ENCODE measurements at regions not wholly inside any gene's neighbourhood (a gene's known extent, or its start where the extent isn't known, plus 50 kb on each side); places are given as distances from the start of the nearest gene placed in this dataset.

DNA sequence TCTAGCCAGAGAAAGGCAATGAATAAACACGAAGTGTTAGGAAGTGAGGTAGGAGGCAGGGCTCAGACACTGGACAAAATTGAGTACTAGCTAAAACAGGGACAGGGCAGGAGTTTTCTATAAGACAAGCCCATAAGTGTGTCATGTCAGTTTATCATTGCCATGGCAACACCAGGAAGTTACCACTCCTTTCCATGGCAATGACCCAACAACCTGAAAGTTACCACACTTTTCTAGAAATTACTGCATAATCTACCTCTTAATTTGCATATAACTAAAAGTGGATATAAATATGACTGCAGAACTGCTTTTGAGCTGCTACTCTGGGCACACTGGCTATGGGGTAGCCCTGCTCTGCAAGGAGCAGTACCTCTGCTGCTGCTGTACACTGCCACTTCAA lies 442.5 kb upstream of the COX7C start:
- no peaks in the 10 kb centered on the region for H3K9me3 ChIP-seq
- H3K4me3 ChIP-seq: no peak overlapping the region
- H3K4me1 ChIP-seq: no peaks in the 10 kb centered on the region
- no peak for DNase-seq (ENCODE audit: low spot score in 2 of 2)
- TF ChIP-seq, protein P1, sequence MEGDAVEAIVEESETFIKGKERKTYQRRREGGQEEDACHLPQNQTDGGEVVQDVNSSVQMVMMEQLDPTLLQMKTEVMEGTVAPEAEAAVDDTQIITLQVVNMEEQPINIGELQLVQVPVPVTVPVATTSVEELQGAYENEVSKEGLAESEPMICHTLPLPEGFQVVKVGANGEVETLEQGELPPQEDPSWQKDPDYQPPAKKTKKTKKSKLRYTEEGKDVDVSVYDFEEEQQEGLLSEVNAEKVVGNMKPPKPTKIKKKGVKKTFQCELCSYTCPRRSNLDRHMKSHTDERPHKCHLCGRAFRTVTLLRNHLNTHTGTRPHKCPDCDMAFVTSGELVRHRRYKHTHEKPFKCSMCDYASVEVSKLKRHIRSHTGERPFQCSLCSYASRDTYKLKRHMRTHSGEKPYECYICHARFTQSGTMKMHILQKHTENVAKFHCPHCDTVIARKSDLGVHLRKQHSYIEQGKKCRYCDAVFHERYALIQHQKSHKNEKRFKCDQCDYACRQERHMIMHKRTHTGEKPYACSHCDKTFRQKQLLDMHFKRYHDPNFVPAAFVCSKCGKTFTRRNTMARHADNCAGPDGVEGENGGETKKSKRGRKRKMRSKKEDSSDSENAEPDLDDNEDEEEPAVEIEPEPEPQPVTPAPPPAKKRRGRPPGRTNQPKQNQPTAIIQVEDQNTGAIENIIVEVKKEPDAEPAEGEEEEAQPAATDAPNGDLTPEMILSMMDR (IDR thresholded peaks at IDR 0.05): no peak
- TF ChIP-seq POLR2A (IDR thresholded peaks at IDR 0.05): no peak
- TF ChIP-seq EP300 (IDR thresholded peaks at IDR 0.05): no peak
- no peak for TF ChIP-seq POLR2AphosphoS5 (IDR thresholded peaks at IDR 0.05)
- 44% methylated on average over 1 of the region's 1 CpG for WGBS
- H3K27me3 ChIP-seq: no peaks in the 10 kb centered on the region
- no peaks in the 10 kb centered on the region for H3K36me3 ChIP-seq
- H3K27ac ChIP-seq: no peak overlapping the region

DNA sequence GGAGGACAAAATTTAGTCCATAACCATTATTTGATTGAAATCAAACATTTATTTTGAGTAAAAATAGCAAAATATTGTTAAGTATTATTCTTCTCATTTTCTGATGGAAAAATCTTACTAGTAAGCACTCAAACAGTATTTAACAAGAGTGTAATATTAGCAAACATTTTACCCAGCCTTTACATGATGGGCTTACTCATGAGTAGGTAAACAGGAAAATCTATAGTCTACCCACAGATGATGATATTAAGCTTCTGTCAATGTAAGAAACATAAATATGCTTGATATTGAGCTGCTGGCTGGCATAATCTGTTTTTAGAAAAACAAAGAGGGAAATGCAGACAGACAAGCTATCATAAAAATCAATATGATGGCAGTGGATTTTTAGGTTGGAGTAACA lies 418.5 kb upstream of the COX7C start:
- no peak for TF ChIP-seq POLR2A (IDR thresholded peaks at IDR 0.05)
- TF ChIP-seq, protein P1 (IDR thresholded peaks at IDR 0.05): no peak
- no peak for TF ChIP-seq POLR2AphosphoS5 (IDR thresholded peaks at IDR 0.05)
- TF ChIP-seq EP300 (IDR thresholded peaks at IDR 0.05): no peak
- Histone ChIP-seq H3K27me3 (no peaks in the 10 kb centered on the region), H3K9me3 (no peaks in the 10 kb centered on the region), H3K36me3 (no peaks in the 10 kb centered on the region), H3K4me1 (no peaks in the 10 kb centered on the region), H3K4me3 (no peak overlapping the region), H3K27ac (no peak overlapping the region)
- no peak for DNase-seq (ENCODE audit: low spot score in 2 of 2)

DNA sequence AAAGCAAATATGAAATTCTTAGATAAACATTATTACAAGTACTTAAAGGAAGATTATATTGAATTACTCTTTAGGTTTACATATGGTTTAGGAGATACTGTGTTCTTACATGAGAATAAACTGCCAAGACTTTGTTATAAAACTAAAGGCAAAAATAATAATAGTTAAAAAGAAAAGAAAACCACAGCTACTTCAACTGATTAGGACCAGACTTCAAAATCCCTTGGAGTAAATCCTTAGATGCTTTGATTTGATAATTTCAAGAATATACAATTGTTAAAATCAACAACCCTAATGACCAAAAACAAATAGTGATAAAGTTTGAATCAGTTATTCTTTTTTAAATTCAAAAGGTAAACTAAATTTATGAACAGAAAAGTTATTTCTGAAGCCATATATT lies 389.6 kb upstream of the COX7C start:
- no peaks in the 10 kb centered on the region for H3K27me3 ChIP-seq
- no peak overlapping the region for H3K4me3 ChIP-seq
- DNase-seq (ENCODE audit: low spot score in 2 of 2): no peak
- TF ChIP-seq, protein P1 (IDR thresholded peaks at IDR 0.05): no peak
- no peak for TF ChIP-seq EP300 (IDR thresholded peaks at IDR 0.05)
- TF ChIP-seq POLR2A (IDR thresholded peaks at IDR 0.05): no peak
- TF ChIP-seq POLR2AphosphoS5 (IDR thresholded peaks at IDR 0.05): no peak
- no peak overlapping the region for H3K27ac ChIP-seq
- no peaks in the 10 kb centered on the region for H3K36me3 ChIP-seq
- H3K9me3 ChIP-seq: no peaks in the 10 kb centered on the region
- no peaks in the 10 kb centered on the region for H3K4me1 ChIP-seq

DNA sequence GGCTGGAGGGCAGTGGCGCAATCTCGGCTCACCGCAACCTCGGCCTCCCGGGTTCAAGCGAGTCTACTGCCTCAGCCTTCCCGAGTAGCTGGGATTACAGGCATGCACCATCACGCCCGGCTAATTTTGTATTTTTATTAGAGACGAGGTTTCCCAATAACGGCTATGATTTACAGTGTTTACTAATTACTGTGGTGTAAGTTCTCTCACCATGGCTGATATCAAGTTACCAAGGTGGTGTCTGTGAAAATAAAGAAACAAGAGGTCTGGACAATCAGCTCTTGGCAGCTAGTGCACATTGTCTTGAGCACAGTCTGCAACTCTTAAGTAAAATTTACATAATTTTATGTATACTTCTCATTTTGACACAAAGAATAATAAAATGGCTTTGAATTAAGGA lies 385.5 kb upstream of the COX7C start:
- no peaks in the 10 kb centered on the region for H3K27me3 ChIP-seq
- no peaks in the 10 kb centered on the region for H3K9me3 ChIP-seq
- no peak for DNase-seq (ENCODE audit: low spot score in 2 of 2)
- H3K36me3 ChIP-seq: no peaks in the 10 kb centered on the region
- TF ChIP-seq EP300 (IDR thresholded peaks at IDR 0.05) (no peak), POLR2A (IDR thresholded peaks at IDR 0.05) (no peak), POLR2AphosphoS5 (IDR thresholded peaks at IDR 0.05) (no peak)
- TF ChIP-seq, protein P1 (IDR thresholded peaks at IDR 0.05): no peak
- H3K27ac ChIP-seq: no peak overlapping the region
- WGBS: 90% methylated on average over 11 of the region's 11 CpGs
- H3K4me1 ChIP-seq: no peaks in the 10 kb centered on the region
- no peak overlapping the region for H3K4me3 ChIP-seq

DNA sequence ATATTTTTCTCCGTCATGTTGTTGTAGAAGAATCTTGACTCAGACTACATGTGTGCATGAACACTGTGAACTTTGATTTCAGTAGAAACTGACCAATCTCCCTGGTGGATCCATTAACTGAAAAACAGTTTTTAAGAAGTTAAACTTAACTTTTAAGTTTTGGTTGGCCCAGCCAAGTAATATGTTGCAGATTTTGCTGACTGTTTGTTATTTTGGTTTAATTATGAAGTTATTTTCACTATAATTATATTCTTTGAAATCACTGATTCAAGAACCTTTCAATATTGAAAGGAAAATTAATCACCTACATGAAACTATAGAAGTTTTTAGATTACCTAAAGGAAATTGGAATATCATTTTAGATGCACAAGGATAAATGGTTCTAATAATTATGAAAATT lies 373.6 kb upstream of the COX7C start:
- 0% methylated on average over 1 of the region's 1 CpG for WGBS
- TF ChIP-seq POLR2A (IDR thresholded peaks at IDR 0.05) (no peak), POLR2AphosphoS5 (IDR thresholded peaks at IDR 0.05) (no peak), EP300 (IDR thresholded peaks at IDR 0.05) (no peak)
- TF ChIP-seq, protein P1 (IDR thresholded peaks at IDR 0.05): no peak
- H3K27me3 ChIP-seq: no peaks in the 10 kb centered on the region

More for the DNA sequence above, 373.6 kb upstream of the COX7C start:
- DNase-seq (ENCODE audit: low spot score in 2 of 2): no peak
- Histone ChIP-seq H3K36me3 (no peaks in the 10 kb centered on the region), H3K4me3 (no peak overlapping the region), H3K4me1 (no peaks in the 10 kb centered on the region), H3K9me3 (no peaks in the 10 kb centered on the region), H3K27ac (no peak overlapping the region)
